ENCODE measurements at regions not wholly inside any gene's neighbourhood (a gene's known extent, or its start where the extent isn't known, plus 50 kb on each side); places are given as distances from the start of the nearest gene placed in this dataset.

DNA sequence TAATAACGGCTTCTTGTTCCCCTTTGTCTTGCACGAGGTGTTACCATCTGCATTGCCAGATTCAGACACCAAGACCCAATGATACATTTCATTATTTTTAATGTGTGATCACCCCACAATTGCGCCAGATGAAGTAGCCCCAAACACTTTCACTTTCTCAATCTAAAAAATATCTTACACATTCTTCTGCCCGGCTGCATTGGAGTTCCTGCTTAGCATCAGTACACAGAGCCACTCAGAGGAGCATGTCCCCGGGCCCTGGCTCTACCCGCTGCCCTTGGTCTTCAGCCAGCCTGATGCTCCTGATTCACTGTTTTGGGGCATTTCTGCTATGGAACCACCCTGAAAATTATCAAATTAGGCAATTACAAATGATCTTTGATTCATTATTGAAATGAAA lies 66.0 kb upstream of the TENM3 start:
- DNase-seq: peak in 1 of 2 donors; percentile 3
- no peak overlapping the region for H3K27ac ChIP-seq
- 77 to 82% methylated on average over 6 of the region's 6 CpGs for WGBS, 2 donors
- intact Hi-C loops (cut with DNase I): no loop called here
- no peak overlapping the region for H3K4me3 ChIP-seq (replicated peaks in 1 of 3)
- no peaks in the 10 kb centered on the region for H3K9me3 ChIP-seq
- TF ChIP-seq POLR2A (IDR thresholded peaks at IDR 0.05) (no peak), CTCF (IDR thresholded peaks at IDR 0.05) (no peak)
- H3K27me3 ChIP-seq: no peaks in the 10 kb centered on the region
- no peaks in the 10 kb centered on the region for H3K36me3 ChIP-seq
- no peaks in the 10 kb centered on the region for H3K4me1 ChIP-seq

- no peaks in the 10 kb centered on the region for H3K4me1 ChIP-seq
- no peak overlapping the region for H3K27ac ChIP-seq
- H3K9me3 ChIP-seq: no peaks in the 10 kb centered on the region
- H3K36me3 ChIP-seq: no peaks in the 10 kb centered on the region
- 86 to 88% methylated on average over 1 of the region's 1 CpG for WGBS, 2 donors
- DNase-seq: no peak
- no peaks in the 10 kb centered on the region for H3K27me3 ChIP-seq
- no peak for TF ChIP-seq POLR2A (IDR thresholded peaks at IDR 0.05)
- TF ChIP-seq CTCF (IDR thresholded peaks at IDR 0.05): no peak
- no peak overlapping the region for H3K4me3 ChIP-seq (replicated peaks in 1 of 3)
- intact Hi-C loops (cut with DNase I): no loop called here
Observed at GRCh38 chr4:182179105-182179504, 64.1 kb upstream of the TENM3 start.

DNA sequence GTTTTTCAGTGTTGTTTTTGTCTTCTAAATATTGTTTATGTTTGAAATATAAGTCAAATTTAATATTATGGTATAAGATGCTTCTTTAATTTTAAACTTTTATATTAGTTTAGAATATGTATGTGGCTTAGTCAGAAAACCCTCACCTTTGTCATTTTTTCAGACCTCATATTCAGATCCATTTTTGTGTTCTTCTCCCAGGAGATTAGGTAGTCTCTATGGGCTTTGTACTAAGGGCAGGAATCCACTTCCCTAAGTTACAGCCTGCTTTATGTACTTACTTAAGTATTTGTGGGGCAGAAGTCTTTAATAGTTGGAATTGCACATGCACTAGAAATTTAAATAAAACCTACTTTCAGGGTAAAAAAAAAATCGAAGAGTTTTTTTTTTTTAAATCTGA lies 63.5 kb upstream of the TENM3 start:
- Histone ChIP-seq H3K4me1 (no peaks in the 10 kb centered on the region), H3K27ac (no peak overlapping the region), H3K4me3 (replicated peaks in 1 of 3) (no peak overlapping the region), H3K9me3 (no peaks in the 10 kb centered on the region), H3K27me3 (no peaks in the 10 kb centered on the region), H3K36me3 (no peaks in the 10 kb centered on the region)
- TF ChIP-seq CTCF (IDR thresholded peaks at IDR 0.05) (no peak), POLR2A (IDR thresholded peaks at IDR 0.05) (no peak)
- no peak for DNase-seq
- WGBS, 2 donors: 70 to 71% methylated on average over 1 of the region's 1 CpG
- intact Hi-C loops (cut with DNase I): no loop called here

- Histone ChIP-seq H3K9me3 (no peaks in the 10 kb centered on the region), H3K27me3 (no peaks in the 10 kb centered on the region), H3K4me1 (no peaks in the 10 kb centered on the region), H3K27ac (no peak overlapping the region), H3K36me3 (no peaks in the 10 kb centered on the region), H3K4me3 (replicated peaks in 1 of 3) (no peak overlapping the region)
- DNase-seq: no peak
- intact Hi-C loops (cut with DNase I): no loop called here
- 65 to 67% methylated on average over 6 of the region's 6 CpGs for WGBS, 2 donors
- TF ChIP-seq POLR2A (IDR thresholded peaks at IDR 0.05) (no peak), CTCF (IDR thresholded peaks at IDR 0.05) (no peak)
Observed at GRCh38 chr4:182185491-182185890, 57.7 kb upstream of the TENM3 start.

DNA sequence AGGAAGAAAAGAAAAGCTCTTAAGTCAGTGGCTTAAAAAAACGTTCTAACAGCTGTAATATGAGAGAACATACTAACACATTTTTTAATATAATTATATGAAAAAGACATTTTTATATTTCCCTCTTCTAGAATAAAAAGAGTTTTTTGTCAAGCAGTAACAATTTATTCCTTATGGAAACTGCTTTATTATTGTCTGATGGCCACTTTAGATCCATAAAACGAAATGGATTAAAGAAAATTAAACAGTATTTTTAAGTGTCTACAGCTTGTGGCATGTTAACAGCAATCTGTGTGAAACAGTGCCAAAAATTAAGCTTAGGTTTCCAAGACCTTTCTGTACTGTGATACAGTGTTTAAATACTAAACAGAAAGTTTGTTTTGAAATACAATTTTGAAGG lies 55.5 kb upstream of the TENM3 start:
- H3K4me1 ChIP-seq: no peaks in the 10 kb centered on the region
- DNase-seq: no peak
- H3K27me3 ChIP-seq: no peaks in the 10 kb centered on the region
- intact Hi-C loops (cut with DNase I): no loop called here
- H3K36me3 ChIP-seq: no peaks in the 10 kb centered on the region
- H3K9me3 ChIP-seq: no peaks in the 10 kb centered on the region
- TF ChIP-seq POLR2A (IDR thresholded peaks at IDR 0.05) (no peak), CTCF (IDR thresholded peaks at IDR 0.05) (no peak)
- 49 to 57% methylated on average over 2 of the region's 2 CpGs for WGBS, 2 donors
- H3K27ac ChIP-seq: no peak overlapping the region
- no peak overlapping the region for H3K4me3 ChIP-seq (replicated peaks in 1 of 3)
